ENCODE measurements at regions not wholly inside any gene's neighbourhood (a gene's known extent, or its start where the extent isn't known, plus 50 kb on each side); places are given as distances from the start of the nearest gene placed in this dataset.

GRCh38 chr5:2196416-2196815, 313.7 kb upstream of the IRX4 start:
- Histone ChIP-seq H3K4me3 (replicated peaks in 1 of 2; ENCODE audit: low read depth in 1 of 2, low read length in 2 of 2) (no peak overlapping the region), H3K27ac (ENCODE audit: low read depth, low read length) (no peak overlapping the region), H4K20me1 (ENCODE audit: insufficient read depth) (no peaks in the 10 kb centered on the region), H2AFZ (ENCODE audit: low read depth, low read length, poor library complexity, severe bottlenecking) (no peak overlapping the region), H3K4me1 (ENCODE audit: control insufficient read depth in 1 of 2, insufficient read depth in 2 of 2, low read length in 2 of 2) (no peaks in the 10 kb centered on the region), H3K9ac (ENCODE audit: low read length) (no peak overlapping the region), H3K9me3 (ENCODE audit: control insufficient read depth in 1 of 2, insufficient read depth in 1 of 2, low read depth in 1 of 2, low read length in 2 of 2) (no peaks in the 10 kb centered on the region), H3K4me2 (ENCODE audit: low read length) (no peak overlapping the region), H3K9me2 (ENCODE audit: insufficient read depth) (no peaks in the 10 kb centered on the region), H3K27me3 (ENCODE audit: insufficient read depth, low read length) (peaks cover 46% of the 10 kb centered on the region), H3K79me2 (ENCODE audit: insufficient read depth, low read length) (no peaks in the 10 kb centered on the region), H3K36me3 (ENCODE audit: control insufficient read depth in 1 of 2, insufficient read depth in 2 of 2, low read length in 2 of 2) (no peaks in the 10 kb centered on the region)
- ChIA-PET CTCF (no interaction called here), POLR2A (no interaction called here), RAD21 (ENCODE audit: low non-redundant PET in 1 of 2, low total read pairs in 2 of 2, uncharacterized antibody in 2 of 2, unreplicated experiment in 2 of 2) (no interaction called here)
- DNase-seq (ENCODE audit: low read depth, low spot score) = no peak
- TF ChIP-seq JUND (IDR thresholded peaks at IDR 0.05) = no peak
- TF ChIP-seq SP1 (IDR thresholded peaks at IDR 0.05; ENCODE audit: low read depth) = no peak
- TF ChIP-seq POLR2A (IDR thresholded peaks at IDR 0.05; ENCODE audit: borderline replicate concordance, extremely low read depth, insufficient read depth, insufficient read length) = no peak
- no peak for TF ChIP-seq EGR1 (IDR thresholded peaks at IDR 0.05; ENCODE audit: low read depth)
- no peak for TF ChIP-seq MAX (IDR thresholded peaks at IDR 0.05)
- TF ChIP-seq ELF1 (IDR thresholded peaks at IDR 0.05; ENCODE audit: borderline replicate concordance, low read depth) = no peak
- TF ChIP-seq RAD21 (IDR thresholded peaks at IDR 0.05; ENCODE audit: low read depth) = no peak
- TF ChIP-seq CTCF (IDR thresholded peaks at IDR 0.05 in 2 of 3, conservative IDR thresholded peaks at IDR 0.05 in 1 of 3; ENCODE audit: borderline replicate concordance in 1 of 3, insufficient read depth in 1 of 3, low read depth in 2 of 3, low read length in 2 of 3) = no peak
- TF ChIP-seq CBX3 (IDR thresholded peaks at IDR 0.05; ENCODE audit: low read depth) = no peak
- TF ChIP-seq SRF (IDR thresholded peaks at IDR 0.05; ENCODE audit: low read depth) = no peak
- no peak for TF ChIP-seq YY1 (IDR thresholded peaks at IDR 0.05; ENCODE audit: extremely low read depth, insufficient replicate concordance, low read depth, low read length)
- no peak for TF ChIP-seq FOSL1 (IDR thresholded peaks at IDR 0.05; ENCODE audit: low read depth)
- TF ChIP-seq POLR2AphosphoS5 (IDR thresholded peaks at IDR 0.05; ENCODE audit: low read depth, low read length) = no peak
- TF ChIP-seq REST (IDR thresholded peaks at IDR 0.05; ENCODE audit: low read depth) = no peak
- ATAC-seq = no peak
- no TSS peak for BruUV-seq (replicated peaks)
- intact Hi-C loops (cut with micrococcal nuclease) = no loop called here

All from HCT116 (cell line).